ENCODE measurements at regions not wholly inside any gene's neighbourhood (a gene's known extent, or its start where the extent isn't known, plus 50 kb on each side); places are given as distances from the start of the nearest gene placed in this dataset.

GRCh38 chr4:13289391-13289790, 194.7 kb downstream of the RAB28 start:
- no peak for TF ChIP-seq CTCF (IDR thresholded peaks at IDR 0.05 in 2 of 3, conservative IDR thresholded peaks at IDR 0.05 in 1 of 3; ENCODE audit: borderline replicate concordance in 1 of 3, insufficient read depth in 1 of 3, low read depth in 2 of 3, low read length in 2 of 3)
- no peak for TF ChIP-seq SP1 (IDR thresholded peaks at IDR 0.05; ENCODE audit: low read depth)
- TF ChIP-seq POLR2A (IDR thresholded peaks at IDR 0.05; ENCODE audit: borderline replicate concordance, extremely low read depth, insufficient read depth, insufficient read length) = no peak
- TF ChIP-seq ZNF274 (IDR thresholded peaks at IDR 0.05; ENCODE audit: low read depth, low read length) = no peak
- no peak for TF ChIP-seq ZFX (IDR thresholded peaks at IDR 0.05)
- TF ChIP-seq CEBPB (IDR thresholded peaks at IDR 0.05; ENCODE audit: low read depth) = no peak
- no peak for TF ChIP-seq POLR2AphosphoS5 (IDR thresholded peaks at IDR 0.05; ENCODE audit: low read depth, low read length)
- TF ChIP-seq EZH2 (IDR thresholded peaks at IDR 0.05) = no peak
- no peak for TF ChIP-seq REST (IDR thresholded peaks at IDR 0.05; ENCODE audit: low read depth)
